IMR-90 (cell line): ENCODE measurements at regions not wholly inside any gene's neighbourhood (a gene's known extent, or its start where the extent isn't known, plus 50 kb on each side); places are given as distances from the start of the nearest gene placed in this dataset.

Experiments
- ATAC-seq: fragments of 200-7000 bp; cut with Tn5 transposase; 2 replicates; pipeline ENCODE4 v1.9.1; 2020; ENCODE audit warnings: low read depth, mild to moderate bottlenecking, moderate library complexity
- BruUV-seq: library from RNA; stranded (reverse); fragments of 400-500 nt; replicated peaks from 2 replicates; lab custom pipeline; 2021; lab: Mats Ljungman, UMichigan
- CTCF ChIA-PET: fragments of 300-600 bp; formaldehyde crosslinking; extraction: SDS; loops from one replicate; lab custom pipeline; 2021; ENCODE audit warnings: antibody characterized with exemption; lab: Yijun Ruan, JAX
- POLR2A ChIA-PET: fragments of 300-600 bp; sonication (Branson Sonifier 250); formaldehyde crosslinking; loops from one replicate; lab custom pipeline; 2022; ENCODE audit warnings: antibody characterized with exemption; ENCODE audit not compliant: unreplicated experiment; lab: Charles Lee
- DNase-seq: peaks from one replicate; pipeline ENCODE4 v3.0.0; 2013
- H2AFZ ChIP-seq: replicated peaks from 2 replicates; pipeline ENCODE3; 2013; ENCODE audit warnings: low read length, mild to moderate bottlenecking; ENCODE audit not compliant: poor library complexity
- H2AK5ac ChIP-seq: 2 replicates; pipeline ENCODE4 v1.6.1; 2013; ENCODE audit warnings: low read depth, low read length, inconsistent platforms
- H2AK9ac ChIP-seq: replicated peaks from 2 replicates; pipeline ENCODE3; 2013; ENCODE audit warnings: mild to moderate bottlenecking, low read depth, low read length, moderate library complexity; ENCODE audit not compliant: poor library complexity
- H2BK120ac ChIP-seq: 2 replicates; pipeline ENCODE4 v1.6.1; 2013; ENCODE audit warnings: low read depth, low read length, inconsistent platforms
- H2BK15ac ChIP-seq: 3 replicates; pipeline ENCODE4 v1.6.1; 2013; ENCODE audit warnings: low read depth, low read length, inconsistent platforms
- H2BK20ac ChIP-seq: 2 replicates; pipeline ENCODE4 v1.6.1; 2013; ENCODE audit warnings: low read depth, mild to moderate bottlenecking, inconsistent platforms, low read length, moderate library complexity
- H2BK5ac ChIP-seq: 2 replicates; pipeline ENCODE4 v1.6.1; 2013; ENCODE audit warnings: mild to moderate bottlenecking, low read depth, low read length, inconsistent platforms; ENCODE audit not compliant: poor library complexity, severe bottlenecking
- H3K14ac ChIP-seq: replicated peaks from 2 replicates; pipeline ENCODE4 v1.6.1; 2013; ENCODE audit warnings: low read depth, low read length, inconsistent platforms
- H3K18ac ChIP-seq: 2 replicates; pipeline ENCODE4 v1.6.1; 2013; ENCODE audit warnings: low read depth, low read length, control low read depth
- H3K23ac ChIP-seq: 2 replicates; pipeline ENCODE4 v1.6.1; 2013; ENCODE audit warnings: low read depth, low read length, inconsistent platforms
- H3K27ac ChIP-seq: 2 replicates; pipeline ENCODE4 v1.5.1; 2013; ENCODE audit warnings: mild to moderate bottlenecking, control low read depth, low read length; ENCODE audit not compliant: insufficient read depth
- H3K27me3 ChIP-seq: 2 replicates; pipeline ENCODE4 v1.6.1; 2013; ENCODE audit warnings: low read length; ENCODE audit not compliant: control insufficient read depth, insufficient read depth
- H3K36me3 ChIP-seq: 2 replicates; pipeline ENCODE4 v1.6.1; 2013; ENCODE audit warnings: low read length, mixed read lengths; ENCODE audit not compliant: control insufficient read depth, insufficient read depth
- H3K4ac ChIP-seq: 2 replicates; pipeline ENCODE4 v1.6.1; 2013; ENCODE audit warnings: low read depth, low read length, inconsistent platforms
- H3K4me1 ChIP-seq: 2 replicates; pipeline ENCODE4 v1.6.1; 2013; ENCODE audit warnings: low read length, mixed read lengths; ENCODE audit not compliant: control insufficient read depth, insufficient read depth
- H3K4me2 ChIP-seq: 2 replicates; pipeline ENCODE4 v1.6.1; 2013; ENCODE audit warnings: low read depth, mild to moderate bottlenecking, control low read depth, low read length, moderate library complexity
- H3K4me3 ChIP-seq: 2 replicates; pipeline ENCODE4 v1.5.1; 2013; ENCODE audit warnings: low read depth, mild to moderate bottlenecking, control low read depth, low read length, moderate library complexity; ENCODE audit not compliant: insufficient read depth
- H3K56ac ChIP-seq: 2 replicates; pipeline ENCODE4 v1.6.1; 2013; ENCODE audit warnings: low read length, inconsistent platforms; ENCODE audit not compliant: insufficient read depth; ENCODE audit errors: extremely low read depth
- H3K79me1 ChIP-seq, 2 experiments: 2 replicates each; pipeline ENCODE4 v1.6.1; 2013; ENCODE audit warnings: low read length in 2 of 2, inconsistent platforms in 1 of 2, low read depth in 1 of 2
- H3K9ac ChIP-seq: 2 replicates; pipeline ENCODE4 v1.6.1; 2013; ENCODE audit warnings: low read depth, low read length, control low read depth
- H3K9me1 ChIP-seq: 2 replicates; pipeline ENCODE4 v1.6.1; 2013; ENCODE audit warnings: low read length, inconsistent platforms; ENCODE audit not compliant: insufficient read depth
- H3K9me3 ChIP-seq: 2 replicates; pipeline ENCODE4 v1.6.1; 2013; ENCODE audit warnings: low read length; ENCODE audit not compliant: control insufficient read depth, insufficient read depth
- H4K20me1 ChIP-seq: 2 replicates; pipeline ENCODE4 v1.6.1; 2013; ENCODE audit warnings: low read length, inconsistent platforms; ENCODE audit not compliant: insufficient read depth
- H4K5ac ChIP-seq: 2 replicates; pipeline ENCODE4 v1.6.1; 2013; ENCODE audit warnings: mild to moderate bottlenecking, low read depth, low read length, control low read depth
- H4K8ac ChIP-seq, 2 experiments: 2 replicates each; pipeline ENCODE4 v1.6.1; 2013; ENCODE audit warnings: low read depth in 2 of 2, low read length in 2 of 2, control low read depth in 1 of 2, inconsistent platforms in 1 of 2
- H4K91ac ChIP-seq: 2 replicates; pipeline ENCODE4 v1.6.1; 2013; ENCODE audit warnings: low read depth, low read length, inconsistent platforms; ENCODE audit not compliant: insufficient read depth
- BHLHE40 ChIP-seq: fragments of 150-350 bp; IDR thresholded peaks from 2 replicates; pipeline ENCODE4 v1.6.1; 2016; ENCODE audit warnings: mild to moderate bottlenecking, low read depth, low read length
- CEBPB ChIP-seq: IDR thresholded peaks from 2 replicates; pipeline ENCODE4 v1.6.1; 2012; ENCODE audit warnings: low read depth, low read length, improper control_type of control experiment
- CHD1 ChIP-seq: IDR thresholded peaks from 2 replicates; pipeline ENCODE4 v1.6.1; 2012; ENCODE audit warnings: low read depth, low read length, improper control_type of control experiment
- CTCF ChIP-seq: conservative IDR thresholded peaks from 2 replicates; pipeline ENCODE4 v1.5.1; 2012; ENCODE audit warnings: mild to moderate bottlenecking, low read depth, low read length, improper control_type of control experiment
- ELK1 ChIP-seq: fragments of 150-350 bp; IDR thresholded peaks from 2 replicates; pipeline ENCODE4 v1.6.1; 2016; ENCODE audit warnings: low read depth, mild to moderate bottlenecking, low read length, moderate library complexity, borderline replicate concordance
- FOS ChIP-seq: fragments of 150-350 bp; IDR thresholded peaks from 2 replicates; pipeline ENCODE4 v1.6.1; 2016; ENCODE audit warnings: low read depth, low read length
- MAFK ChIP-seq: IDR thresholded peaks from 2 replicates; pipeline ENCODE4 v1.6.1; 2012; ENCODE audit warnings: low read depth, low read length, improper control_type of control experiment
- MAZ ChIP-seq: IDR thresholded peaks from 2 replicates; pipeline ENCODE4 v1.6.1; 2012; ENCODE audit warnings: low read depth, mild to moderate bottlenecking, low read length, improper control_type of control experiment, moderate library complexity, borderline replicate concordance
- MXI1 ChIP-seq: IDR thresholded peaks from 2 replicates; pipeline ENCODE4 v1.6.1; 2012; ENCODE audit warnings: low read depth, mild to moderate bottlenecking, low read length, moderate library complexity, borderline replicate concordance
- NFE2L2 ChIP-seq: fragments of 150-350 bp; IDR thresholded peaks from 2 replicates; pipeline ENCODE4 v1.6.1; 2016; ENCODE audit warnings: low read depth, mild to moderate bottlenecking, low read length
- POLR2A ChIP-seq: IDR thresholded peaks from 2 replicates; pipeline ENCODE4 v1.6.1; 2012; ENCODE audit warnings: mild to moderate bottlenecking, low read depth, low read length
- RAD21 ChIP-seq: IDR thresholded peaks from 2 replicates; pipeline ENCODE4 v1.6.1; 2012; ENCODE audit warnings: low read length, improper control_type of control experiment
- RCOR1 ChIP-seq: IDR thresholded peaks from 2 replicates; pipeline ENCODE4 v1.6.1; 2012; ENCODE audit warnings: mild to moderate bottlenecking, low read length, improper control_type of control experiment; ENCODE audit not compliant: insufficient replicate concordance
- RFX5 ChIP-seq: IDR thresholded peaks from 2 replicates; pipeline ENCODE4 v1.8.0; 2012; ENCODE audit warnings: low read depth, mild to moderate bottlenecking, low read length, moderate library complexity
- SMC3 ChIP-seq: fragments of 150-350 bp; IDR thresholded peaks from 2 replicates; pipeline ENCODE4 v1.6.1; 2016; ENCODE audit warnings: low read depth, mild to moderate bottlenecking, antibody characterized with exemption, low read length, moderate library complexity
- USF2 ChIP-seq: fragments of 150-350 bp; IDR thresholded peaks from 2 replicates; pipeline ENCODE4 v1.6.1; 2017; ENCODE audit warnings: mild to moderate bottlenecking, antibody characterized with exemption, low read length, low read depth
- whole genome bisulfite sequencing, 2 experiments: methylation state at CpG; one replicate each; pipeline versions ENCODE4 v1.1.5 to v1.1.7; 2013; ENCODE audit warnings: missing lambda C conversion rate in 2 of 2; ENCODE audit not compliant: insufficient read length in 1 of 2; ENCODE audit errors: extremely low coverage in 2 of 2; 5-methylcytosine and 5-hydroxymethylcytosine counted together
- dilution Hi-C: fragments of 300-500 bp; cut with HindIII; formaldehyde crosslinking; loops from one replicate; pipeline ENCODE4 v1.14.3; 2018; ENCODE audit warnings: low sequenced_read_pairs; ENCODE audit not compliant: unreplicated experiment
- in situ Hi-C: fragments of 300-500 bp; cut with MboI; formaldehyde crosslinking; loops from 3 replicates; pipeline ENCODE4 v1.14.3; 2019; ENCODE audit warnings: low sequenced_read_pairs, inconsistent platforms, mixed read lengths
- intact Hi-C: fragments of 100-400 bp; cut with micrococcal nuclease; formaldehyde crosslinking; loops from 2 replicates; pipeline ENCODE4 v1.10.0; 2022

GRCh38 chr1:187891993-187892682 is 1063.4 kb downstream of the PLA2G4A start:
- Histone ChIP-seq H3K4me2 (no peak overlapping the region), H2AK9ac (no peak overlapping the region), H2AK5ac (no peak overlapping the region), H2BK120ac (no peak overlapping the region), H3K9me1 (no peaks in the 10 kb centered on the region), H3K4me1 (no peaks in the 10 kb centered on the region), H3K4me3 (no peak overlapping the region), H4K91ac (no peak overlapping the region), H2BK15ac (no peak overlapping the region), H3K14ac (no peak overlapping the region), H3K4ac (no peak overlapping the region), H3K18ac (no peak overlapping the region), H2BK5ac (no peak overlapping the region), H3K27me3 (no peaks in the 10 kb centered on the region), H3K79me1 (no peaks in the 10 kb centered on the region), H2AFZ (no peak overlapping the region), H3K36me3 (no peaks in the 10 kb centered on the region), H4K5ac (no peak overlapping the region), H2BK20ac (no peak overlapping the region), H3K9me3 (no peaks in the 10 kb centered on the region), H3K23ac (no peak overlapping the region), H4K20me1 (no peaks in the 10 kb centered on the region), H3K56ac (no peak overlapping the region), H4K8ac (no peak overlapping the region), H3K27ac (no peak overlapping the region), H3K9ac (no peak overlapping the region)
- WGBS, 2 experiments = no CpG with 5 or more reads among the region's 4 CpGs
- dilution Hi-C loops = no loop called here
- ChIA-PET CTCF (no interaction called here), POLR2A (no interaction called here)
- ATAC-seq (no peak), DNase-seq (no peak)
- intact Hi-C loops = no loop called here
- in situ Hi-C loops = no loop called here
- BruUV-seq = no TSS peak
- TF ChIP-seq MXI1 = no peak
- TF ChIP-seq CTCF = no peak
- no peak for TF ChIP-seq RFX5
- TF ChIP-seq FOS = no peak
- no peak for TF ChIP-seq BHLHE40
- TF ChIP-seq RAD21 = no peak
- TF ChIP-seq MAFK = no peak
- no peak for TF ChIP-seq MAZ
- TF ChIP-seq CHD1 = no peak
- TF ChIP-seq RCOR1 = no peak
- TF ChIP-seq USF2 = no peak
- no peak for TF ChIP-seq NFE2L2
- TF ChIP-seq CEBPB = no peak
- TF ChIP-seq POLR2A = no peak
- TF ChIP-seq SMC3 = no peak
- TF ChIP-seq ELK1 = no peak
